GM12878 (cell line): ENCODE measurements at regions not wholly inside any gene's neighbourhood (a gene's known extent, or its start where the extent isn't known, plus 50 kb on each side); places are given as distances from the start of the nearest gene placed in this dataset.

ENCODE experiments used
- CHD2 ChIP-seq: IDR thresholded peaks from 2 replicates; pipeline ENCODE4 v1.6.1; 2011; ENCODE audit warnings: low read depth, low read length, improper control_type of control experiment, borderline replicate concordance
- EGR1 ChIP-seq, 2 experiments: IDR thresholded peaks; 1 replicate in 1 of 2; 2 replicates in 1 of 2; pipeline ENCODE4 v1.6.1; 2011 to 2012; ENCODE audit warnings: low read depth in 2 of 2, low read length in 2 of 2, borderline replicate concordance in 1 of 2, mild to moderate bottlenecking in 1 of 2, moderate library complexity in 1 of 2
- EZH2 ChIP-seq: IDR thresholded peaks from 2 replicates; pipeline ENCODE4 v1.6.1; 2012; ENCODE audit warnings: low read depth, mild to moderate bottlenecking, control low read depth, inconsistent platforms, low read length, borderline replicate concordance; ENCODE audit not compliant: control insufficient read depth
- NBN ChIP-seq: fragments of 450-650 bp; IDR thresholded peaks from 2 replicates; pipeline ENCODE4 v1.6.1; 2016
- PAX8 ChIP-seq: fragments of 450-650 bp; IDR thresholded peaks from 2 replicates; pipeline ENCODE4 v1.6.1; 2017; ENCODE audit warnings: mild to moderate bottlenecking, moderate library complexity
- POLR2A ChIP-seq: IDR thresholded peaks from 2 replicates; pipeline ENCODE4 v1.6.1; 2011; ENCODE audit warnings: low read depth, mild to moderate bottlenecking, low read length
- POLR2AphosphoS5 ChIP-seq: IDR thresholded peaks from 2 replicates; pipeline ENCODE4 v1.6.1; 2011; ENCODE audit warnings: mild to moderate bottlenecking, low read length, inconsistent platforms
- ZBTB40 ChIP-seq: fragments of 450-650 bp; IDR thresholded peaks from 2 replicates; pipeline ENCODE4 v1.6.1; 2016; ENCODE audit warnings: mild to moderate bottlenecking, moderate library complexity, borderline replicate concordance
- TF ChIP-seq, protein P1 (sequence below): fragments of 450-650 bp; IDR thresholded peaks from 2 replicates; pipeline ENCODE4 v1.6.1; 2017; ENCODE audit warnings: antibody characterized with exemption, mild to moderate bottlenecking, moderate library complexity
- TF ChIP-seq, protein P2 (sequence below), 3 experiments: IDR thresholded peaks in 2 of 3; conservative IDR thresholded peaks in 1 of 3; 2 replicates each; pipeline ENCODE4 v1.5.1; 2011; ENCODE audit warnings: low read depth in 3 of 3, low read length in 3 of 3, mild to moderate bottlenecking in 3 of 3, control low read depth in 2 of 3, moderate library complexity in 2 of 3, inconsistent platforms in 1 of 3, mixed read lengths in 1 of 3; ENCODE audit not compliant: control insufficient read depth in 2 of 3, insufficient read depth in 1 of 3; ENCODE audit errors: extremely low read depth in 1 of 3

GRCh38 chr13:48159401-48159800 lies 64.5 kb upstream of the MED4 start:
- TF ChIP-seq NBN (no peak), POLR2A (no peak), EGR1 (IDR thresholded peaks at IDR 0.05; ENCODE audit: borderline replicate concordance in 1 of 2, low read depth in 2 of 2, low read length in 2 of 2) (no peak), PAX8 (no peak), ZBTB40 (no peak), POLR2AphosphoS5 (no peak), CHD2 (no peak), EZH2 (no peak)
- TF ChIP-seq, protein P1, sequence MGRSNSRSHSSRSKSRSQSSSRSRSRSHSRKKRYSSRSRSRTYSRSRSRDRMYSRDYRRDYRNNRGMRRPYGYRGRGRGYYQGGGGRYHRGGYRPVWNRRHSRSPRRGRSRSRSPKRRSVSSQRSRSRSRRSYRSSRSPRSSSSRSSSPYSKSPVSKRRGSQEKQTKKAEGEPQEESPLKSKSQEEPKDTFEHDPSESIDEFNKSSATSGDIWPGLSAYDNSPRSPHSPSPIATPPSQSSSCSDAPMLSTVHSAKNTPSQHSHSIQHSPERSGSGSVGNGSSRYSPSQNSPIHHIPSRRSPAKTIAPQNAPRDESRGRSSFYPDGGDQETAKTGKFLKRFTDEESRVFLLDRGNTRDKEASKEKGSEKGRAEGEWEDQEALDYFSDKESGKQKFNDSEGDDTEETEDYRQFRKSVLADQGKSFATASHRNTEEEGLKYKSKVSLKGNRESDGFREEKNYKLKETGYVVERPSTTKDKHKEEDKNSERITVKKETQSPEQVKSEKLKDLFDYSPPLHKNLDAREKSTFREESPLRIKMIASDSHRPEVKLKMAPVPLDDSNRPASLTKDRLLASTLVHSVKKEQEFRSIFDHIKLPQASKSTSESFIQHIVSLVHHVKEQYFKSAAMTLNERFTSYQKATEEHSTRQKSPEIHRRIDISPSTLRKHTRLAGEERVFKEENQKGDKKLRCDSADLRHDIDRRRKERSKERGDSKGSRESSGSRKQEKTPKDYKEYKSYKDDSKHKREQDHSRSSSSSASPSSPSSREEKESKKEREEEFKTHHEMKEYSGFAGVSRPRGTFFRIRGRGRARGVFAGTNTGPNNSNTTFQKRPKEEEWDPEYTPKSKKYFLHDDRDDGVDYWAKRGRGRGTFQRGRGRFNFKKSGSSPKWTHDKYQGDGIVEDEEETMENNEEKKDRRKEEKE, result no peak
- TF ChIP-seq, protein P2, sequence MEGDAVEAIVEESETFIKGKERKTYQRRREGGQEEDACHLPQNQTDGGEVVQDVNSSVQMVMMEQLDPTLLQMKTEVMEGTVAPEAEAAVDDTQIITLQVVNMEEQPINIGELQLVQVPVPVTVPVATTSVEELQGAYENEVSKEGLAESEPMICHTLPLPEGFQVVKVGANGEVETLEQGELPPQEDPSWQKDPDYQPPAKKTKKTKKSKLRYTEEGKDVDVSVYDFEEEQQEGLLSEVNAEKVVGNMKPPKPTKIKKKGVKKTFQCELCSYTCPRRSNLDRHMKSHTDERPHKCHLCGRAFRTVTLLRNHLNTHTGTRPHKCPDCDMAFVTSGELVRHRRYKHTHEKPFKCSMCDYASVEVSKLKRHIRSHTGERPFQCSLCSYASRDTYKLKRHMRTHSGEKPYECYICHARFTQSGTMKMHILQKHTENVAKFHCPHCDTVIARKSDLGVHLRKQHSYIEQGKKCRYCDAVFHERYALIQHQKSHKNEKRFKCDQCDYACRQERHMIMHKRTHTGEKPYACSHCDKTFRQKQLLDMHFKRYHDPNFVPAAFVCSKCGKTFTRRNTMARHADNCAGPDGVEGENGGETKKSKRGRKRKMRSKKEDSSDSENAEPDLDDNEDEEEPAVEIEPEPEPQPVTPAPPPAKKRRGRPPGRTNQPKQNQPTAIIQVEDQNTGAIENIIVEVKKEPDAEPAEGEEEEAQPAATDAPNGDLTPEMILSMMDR (IDR thresholded peaks at IDR 0.05 in 2 of 3, conservative IDR thresholded peaks at IDR 0.05 in 1 of 3; ENCODE audit: control insufficient read depth in 2 of 3, extremely low read depth in 1 of 3, insufficient read depth in 1 of 3, low read depth in 3 of 3, low read length in 3 of 3), result no peak
